K562 (cell line): ENCODE measurements at regions not wholly inside any gene's neighbourhood (a gene's known extent, or its start where the extent isn't known, plus 50 kb on each side); places are given as distances from the start of the nearest gene placed in this dataset.

Experiments
- ARNT ChIP-seq, 2 experiments: fragments of 450-650 bp; IDR thresholded peaks; 2 replicates each; pipeline ENCODE4 v1.6.1; 2016; ENCODE audit warnings: mild to moderate bottlenecking in 1 of 2
- ATF4 ChIP-seq: fragments of 450-650 bp; formaldehyde crosslinking; IDR thresholded peaks from 2 replicates; pipeline ENCODE4 v1.4.0; 2022; ENCODE audit warnings: mild to moderate bottlenecking, moderate library complexity
- CTCF ChIP-seq, 3 experiments: IDR thresholded peaks in 2 of 3; conservative IDR thresholded peaks in 1 of 3; 2 replicates each; pipeline ENCODE4 v1.5.1; 2011 to 2012; ENCODE audit warnings: low read length in 3 of 3, mild to moderate bottlenecking in 3 of 3, control low read depth in 2 of 3, improper control_type of control experiment in 1 of 3, inconsistent platforms in 1 of 3, low read depth in 1 of 3, mixed read lengths in 1 of 3, moderate library complexity in 1 of 3; ENCODE audit not compliant: insufficient read depth in 2 of 3
- ELF1 ChIP-seq: fragments of 200-800 bp; sonication (Bioruptor generic); IDR thresholded peaks from 2 replicates; pipeline ENCODE4 v1.6.1; 2016; ENCODE audit warnings: missing genetic modification characterization, missing compliant biosample characterization
- EP300 ChIP-seq: IDR thresholded peaks from 2 replicates; pipeline ENCODE4 v1.6.1; 2012; ENCODE audit warnings: low read length, improper control_type of control experiment
- EZH2 ChIP-seq: IDR thresholded peaks from 2 replicates; pipeline ENCODE4 v1.6.1; 2012; ENCODE audit warnings: low read depth, mild to moderate bottlenecking, inconsistent platforms, low read length, borderline replicate concordance
- JUN ChIP-seq, 2 experiments: sonication (generic) in 1 of 2; formaldehyde crosslinking in 1 of 2; IDR thresholded peaks; 2 replicates each; pipeline versions ENCODE4 v1.6.1 to v1.8.0; 2012 to 2022; ENCODE audit warnings: borderline replicate concordance in 2 of 2, mild to moderate bottlenecking in 2 of 2, improper control_type of control experiment in 1 of 2, low read depth in 1 of 2, low read length in 1 of 2, missing genetic modification reagents in 1 of 2
- JUND ChIP-seq, 2 experiments: IDR thresholded peaks; 2 replicates in 1 of 2; 3 replicates in 1 of 2; pipeline ENCODE4 v1.6.1; 2011; ENCODE audit warnings: borderline replicate concordance in 2 of 2, low read depth in 2 of 2, low read length in 2 of 2, improper control_type of control experiment in 1 of 2, missing biosample characterization in 1 of 2, missing genetic modification characterization in 1 of 2, missing genetic modification reagents in 1 of 2
- MTA3 ChIP-seq: fragments of 450-650 bp; formaldehyde crosslinking; IDR thresholded peaks from 2 replicates; pipeline ENCODE4 v1.6.1; 2017; ENCODE audit warnings: mild to moderate bottlenecking, borderline replicate concordance
- PPARD ChIP-seq: fragments of 250-450 bp; sonication (Bioruptor Pico); IDR thresholded peaks from 2 replicates; pipeline ENCODE4 v1.8.0; 2022; ENCODE audit warnings: inconsistent platforms, mild to moderate bottlenecking, moderate library complexity
- VEZF1 ChIP-seq: fragments of 200-800 bp; sonication (Bioruptor generic); IDR thresholded peaks from 2 replicates; pipeline ENCODE4 v1.6.1; 2017; ENCODE audit warnings: missing genetic modification characterization, missing compliant biosample characterization
- TF ChIP-seq, protein P1 (sequence below), 2 experiments: fragments of 450-650 bp in 1 of 2; sonication (generic) in 1 of 2; formaldehyde crosslinking in 1 of 2; IDR thresholded peaks; 2 replicates each; pipeline versions ENCODE4 v1.7.1 to v1.9.0; 2016 to 2022; ENCODE audit warnings: inconsistent platforms in 1 of 2, mild to moderate bottlenecking in 1 of 2, missing genetic modification reagents in 1 of 2
- TF ChIP-seq, protein P2 (sequence below): fragments of 250-450 bp; sonication (Bioruptor Pico); IDR thresholded peaks from 2 replicates; pipeline ENCODE4 v1.8.0; 2021; ENCODE audit warnings: moderate library complexity, mild to moderate bottlenecking, inconsistent platforms

DNA sequence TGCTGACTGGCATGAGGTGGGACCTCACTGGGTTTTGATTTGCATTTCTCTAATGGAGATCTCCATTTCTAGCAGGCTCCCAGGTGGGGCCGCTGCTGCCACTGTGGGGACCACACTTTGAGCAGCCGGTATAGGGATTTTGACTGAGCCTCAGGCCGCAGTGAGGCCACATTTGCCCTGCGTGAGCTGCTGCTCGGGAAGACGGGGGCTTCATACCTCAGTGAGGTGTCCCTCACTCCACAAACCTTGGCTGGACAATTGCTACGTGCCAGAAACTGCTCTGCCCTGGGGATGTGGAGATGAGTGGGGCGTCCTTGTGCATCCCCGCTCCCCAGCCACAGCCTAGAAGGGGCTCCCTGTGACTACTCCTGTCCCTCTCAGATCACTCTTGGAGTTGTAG lies 134.3 kb downstream of the ANKRD60 start:
- TF ChIP-seq, protein P1, sequence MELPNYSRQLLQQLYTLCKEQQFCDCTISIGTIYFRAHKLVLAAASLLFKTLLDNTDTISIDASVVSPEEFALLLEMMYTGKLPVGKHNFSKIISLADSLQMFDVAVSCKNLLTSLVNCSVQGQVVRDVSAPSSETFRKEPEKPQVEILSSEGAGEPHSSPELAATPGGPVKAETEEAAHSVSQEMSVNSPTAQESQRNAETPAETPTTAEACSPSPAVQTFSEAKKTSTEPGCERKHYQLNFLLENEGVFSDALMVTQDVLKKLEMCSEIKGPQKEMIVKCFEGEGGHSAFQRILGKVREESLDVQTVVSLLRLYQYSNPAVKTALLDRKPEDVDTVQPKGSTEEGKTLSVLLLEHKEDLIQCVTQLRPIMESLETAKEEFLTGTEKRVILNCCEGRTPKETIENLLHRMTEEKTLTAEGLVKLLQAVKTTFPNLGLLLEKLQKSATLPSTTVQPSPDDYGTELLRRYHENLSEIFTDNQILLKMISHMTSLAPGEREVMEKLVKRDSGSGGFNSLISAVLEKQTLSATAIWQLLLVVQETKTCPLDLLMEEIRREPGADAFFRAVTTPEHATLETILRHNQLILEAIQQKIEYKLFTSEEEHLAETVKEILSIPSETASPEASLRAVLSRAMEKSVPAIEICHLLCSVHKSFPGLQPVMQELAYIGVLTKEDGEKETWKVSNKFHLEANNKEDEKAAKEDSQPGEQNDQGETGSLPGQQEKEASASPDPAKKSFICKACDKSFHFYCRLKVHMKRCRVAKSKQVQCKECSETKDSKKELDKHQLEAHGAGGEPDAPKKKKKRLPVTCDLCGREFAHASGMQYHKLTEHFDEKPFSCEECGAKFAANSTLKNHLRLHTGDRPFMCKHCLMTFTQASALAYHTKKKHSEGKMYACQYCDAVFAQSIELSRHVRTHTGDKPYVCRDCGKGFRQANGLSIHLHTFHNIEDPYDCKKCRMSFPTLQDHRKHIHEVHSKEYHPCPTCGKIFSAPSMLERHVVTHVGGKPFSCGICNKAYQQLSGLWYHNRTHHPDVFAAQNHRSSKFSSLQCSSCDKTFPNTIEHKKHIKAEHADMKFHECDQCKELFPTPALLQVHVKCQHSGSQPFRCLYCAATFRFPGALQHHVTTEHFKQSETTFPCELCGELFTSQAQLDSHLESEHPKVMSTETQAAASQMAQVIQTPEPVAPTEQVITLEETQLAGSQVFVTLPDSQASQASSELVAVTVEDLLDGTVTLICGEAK (IDR thresholded peaks at IDR 0.05), result no peak
- TF ChIP-seq, protein P1 (CRISPR knock-in tag; IDR thresholded peaks at IDR 0.05), result no peak
- TF ChIP-seq ELF1 (tag) (no peak), CTCF (IDR thresholded peaks at IDR 0.05 in 2 of 3, conservative IDR thresholded peaks at IDR 0.05 in 1 of 3; ENCODE audit: insufficient read depth in 2 of 3, low read depth in 1 of 3, low read length in 3 of 3) (no peak), PPARD (no peak), JUN (IDR thresholded peaks at IDR 0.05; ENCODE audit: borderline replicate concordance, low read depth, low read length) (no peak), JUN (CRISPR knock-in tag; IDR thresholded peaks at IDR 0.05; ENCODE audit: borderline replicate concordance) (no peak), VEZF1 (CRISPR knock-in tag) (no peak), JUND (IDR thresholded peaks at IDR 0.05; ENCODE audit: borderline replicate concordance, low read depth, low read length) (no peak), JUND (tag; IDR thresholded peaks at IDR 0.05; ENCODE audit: borderline replicate concordance, low read depth, low read length) (no peak), ATF4 (CRISPR knock-in tag) (no peak), MTA3 (no peak), ARNT (IDR thresholded peaks at IDR 0.05) (no peak), EP300 (no peak), EZH2 (no peak)
- TF ChIP-seq, protein P2, sequence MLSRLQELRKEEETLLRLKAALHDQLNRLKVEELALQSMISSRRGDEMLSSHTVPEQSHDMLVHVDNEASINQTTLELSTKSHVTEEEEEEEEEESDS, result no peak
